ENCODE measurements at regions not wholly inside any gene's neighbourhood (a gene's known extent, or its start where the extent isn't known, plus 50 kb on each side); places are given as distances from the start of the nearest gene placed in this dataset.

DNA sequence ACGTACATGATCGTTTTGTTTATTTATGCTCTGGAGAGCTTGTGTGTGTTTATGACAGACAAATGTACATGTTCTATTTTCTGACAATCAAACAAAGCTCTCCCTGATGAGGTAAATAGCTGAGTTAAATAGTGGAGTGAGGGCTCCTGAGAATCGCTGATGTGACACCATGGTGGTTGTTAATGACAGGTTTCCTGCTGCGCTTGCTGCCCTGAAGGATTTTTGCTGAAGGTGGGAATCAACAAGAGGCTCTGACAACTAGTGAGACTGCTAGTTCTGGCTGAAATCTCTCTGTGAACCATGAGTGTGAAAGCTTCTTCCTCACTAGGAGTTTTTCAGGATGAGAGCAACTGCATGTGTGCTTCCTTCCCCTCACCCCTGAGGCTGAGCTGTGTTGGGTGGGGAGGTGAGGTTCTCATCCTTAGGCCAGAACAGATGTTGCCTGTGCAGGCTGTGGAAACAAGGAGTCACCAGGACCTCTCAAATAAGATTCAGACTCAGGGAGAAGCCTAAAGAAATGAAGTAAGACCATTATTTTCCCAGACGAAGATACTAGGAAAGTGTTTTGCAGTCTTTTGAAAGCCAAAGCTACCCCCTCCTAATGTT, 173.4 kb upstream of the JADE1 start:
- no peak overlapping the region for H3K4me2 ChIP-seq (ENCODE audit: unreplicated experiment)
- 84 to 90% methylated on average over 5 of the region's 5 CpGs for WGBS, 2 experiments (ENCODE audit: low coverage in 1 of 2, low lambda C conversion rate in 2 of 2, missing lambda C conversion rate in 2 of 2)

DNA sequence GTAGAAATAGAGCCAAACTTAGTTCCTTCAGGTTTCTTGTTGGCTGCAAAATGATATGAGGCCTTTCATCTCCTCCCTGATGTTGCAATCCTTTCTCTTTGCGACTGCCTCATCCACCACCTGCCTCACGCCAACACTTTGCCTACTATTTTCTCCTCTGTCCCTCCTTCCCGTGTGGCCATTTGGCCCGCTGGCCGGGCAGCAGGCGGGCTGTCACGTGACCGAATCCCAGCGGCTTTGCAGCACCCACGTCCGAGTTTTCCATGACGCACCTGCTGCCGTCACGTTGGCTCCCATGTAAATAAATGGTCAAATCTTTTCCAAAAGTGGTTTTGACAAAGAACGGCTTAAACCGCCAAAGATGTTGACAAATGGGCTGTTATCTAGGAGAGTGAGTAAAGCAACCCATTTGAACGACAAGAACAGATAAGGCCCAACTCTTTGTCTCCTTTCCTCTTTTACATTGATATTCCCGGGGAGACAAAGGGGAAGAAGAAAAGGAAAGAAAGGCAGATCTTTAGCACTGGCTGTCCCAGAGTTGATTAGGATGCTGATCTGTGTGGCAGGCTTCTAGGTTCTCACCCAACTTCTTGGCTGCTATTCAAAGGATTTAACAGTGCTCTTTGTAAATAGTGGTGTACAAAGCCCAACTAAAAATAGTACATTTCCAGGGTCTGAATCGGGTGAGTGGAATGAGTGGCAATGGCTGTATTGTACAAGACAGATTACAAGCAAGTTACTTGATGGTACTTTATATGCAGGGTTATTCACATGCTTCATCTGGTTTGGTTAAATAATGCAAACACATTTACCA, 174.2 kb upstream of the JADE1 start:
- Histone ChIP-seq H3K4me1 (ENCODE audit: insufficient read depth) (peaks cover 17% of the 10 kb centered on the region; the same call in 1 of the 2 replicates), H3K79me2 (ENCODE audit: insufficient read depth) (no peaks in the 10 kb centered on the region), H3K9me2 (ENCODE audit: insufficient read depth) (no peaks in the 10 kb centered on the region), H3K9me3 (ENCODE audit: low read depth) (no peaks in the 10 kb centered on the region), H4K20me1 (ENCODE audit: insufficient read depth) (no peaks in the 10 kb centered on the region), H3K4me2 (ENCODE audit: unreplicated experiment) (no peak overlapping the region), H3K9ac (no peak overlapping the region), H3K27me3 (replicated peaks; ENCODE audit: insufficient read depth) (no peaks in the 10 kb centered on the region), H3K36me3 (ENCODE audit: low read depth) (no peaks in the 10 kb centered on the region), H3K4me3 (no peak overlapping the region), H3F3A (ENCODE audit: insufficient read depth) (no peaks in the 10 kb centered on the region), H3K27ac (no peak overlapping the region), H2AFZ (no peak overlapping the region)
- WGBS, 2 experiments (ENCODE audit: low coverage in 1 of 2, low lambda C conversion rate in 2 of 2, missing lambda C conversion rate in 2 of 2): 87 to 89% methylated on average over 19 of the region's 19 CpGs
- TF ChIP-seq EZH2phosphoT487 (IDR thresholded peaks at IDR 0.05; ENCODE audit: insufficient read depth, low read depth): no peak
- no peak for TF ChIP-seq EZH2 (IDR thresholded peaks at IDR 0.05; ENCODE audit: insufficient read depth, poor library complexity, severe bottlenecking)
- no peak for DNase-seq
- in situ Hi-C loops (cut with MboI): no loop called here

More for the DNA sequence above, 173.4 kb upstream of the JADE1 start:
- Histone ChIP-seq H3K27ac (no peak overlapping the region), H3K9me3 (ENCODE audit: low read depth) (no peaks in the 10 kb centered on the region), H3K9me2 (ENCODE audit: insufficient read depth) (no peaks in the 10 kb centered on the region), H3K9ac (no peak overlapping the region), H3K27me3 (replicated peaks; ENCODE audit: insufficient read depth) (no peaks in the 10 kb centered on the region), H3K4me1 (ENCODE audit: insufficient read depth) (peaks cover 17% of the 10 kb centered on the region; the same call in 1 of the 2 replicates), H3K4me3 (no peak overlapping the region), H3K36me3 (ENCODE audit: low read depth) (no peaks in the 10 kb centered on the region), H3F3A (ENCODE audit: insufficient read depth) (no peaks in the 10 kb centered on the region), H4K20me1 (ENCODE audit: insufficient read depth) (no peaks in the 10 kb centered on the region), H3K79me2 (ENCODE audit: insufficient read depth) (no peaks in the 10 kb centered on the region), H2AFZ (no peak overlapping the region)
- no peak for TF ChIP-seq EZH2 (IDR thresholded peaks at IDR 0.05; ENCODE audit: insufficient read depth, poor library complexity, severe bottlenecking)
- in situ Hi-C loops (cut with MboI): no loop called here
- DNase-seq: peak; percentile 3

DNA sequence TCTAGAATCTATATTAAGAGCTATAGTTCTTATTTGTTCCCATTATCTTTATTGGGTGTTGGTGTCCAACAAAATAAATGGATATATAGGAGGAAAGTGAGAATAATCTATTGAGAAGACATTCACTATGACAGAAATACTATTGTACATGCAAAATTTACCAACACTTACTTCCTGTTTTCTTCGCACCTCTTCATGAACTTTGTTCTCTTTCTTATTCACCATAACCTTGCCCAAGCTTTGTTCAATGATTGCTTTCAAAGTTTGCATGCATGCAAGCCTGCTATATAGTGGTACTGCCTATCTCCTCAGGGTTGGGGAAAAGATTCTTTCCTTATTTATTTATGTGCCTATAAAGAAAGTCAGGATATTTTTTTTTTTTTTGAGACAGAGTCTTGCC, 176.4 kb upstream of the JADE1 start:
- in situ Hi-C loops (cut with MboI): no loop called here
- H3K79me2 ChIP-seq (ENCODE audit: insufficient read depth): no peaks in the 10 kb centered on the region
- H3K9me2 ChIP-seq (ENCODE audit: insufficient read depth): no peaks in the 10 kb centered on the region
- H3K27me3 ChIP-seq (replicated peaks; ENCODE audit: insufficient read depth): no peaks in the 10 kb centered on the region
- H4K20me1 ChIP-seq (ENCODE audit: insufficient read depth): no peaks in the 10 kb centered on the region
- no peak overlapping the region for H3K27ac ChIP-seq
- H3K9me3 ChIP-seq (ENCODE audit: low read depth): no peaks in the 10 kb centered on the region
- H3K4me3 ChIP-seq: no peak overlapping the region
- no peak for TF ChIP-seq EZH2 (IDR thresholded peaks at IDR 0.05; ENCODE audit: insufficient read depth, poor library complexity, severe bottlenecking)
- no peak for TF ChIP-seq EZH2phosphoT487 (IDR thresholded peaks at IDR 0.05; ENCODE audit: insufficient read depth, low read depth)
- WGBS, 2 experiments (ENCODE audit: low coverage in 1 of 2, low lambda C conversion rate in 2 of 2, missing lambda C conversion rate in 2 of 2): 97% methylated on average over 1 of the region's 1 CpG
- H3K36me3 ChIP-seq (ENCODE audit: low read depth): no peaks in the 10 kb centered on the region
- H3K4me1 ChIP-seq (ENCODE audit: insufficient read depth): peaks cover 6% of the 10 kb centered on the region; the same call in 1 of the 2 replicates
- DNase-seq: no peak
- H3K4me2 ChIP-seq (ENCODE audit: unreplicated experiment): no peak overlapping the region
- H3K9ac ChIP-seq: no peak overlapping the region
- H2AFZ ChIP-seq: 0 out of 2 replicates have a peak overlapping the region, but pooled peaks have one; percentile 7
- H3F3A ChIP-seq (ENCODE audit: insufficient read depth): no peaks in the 10 kb centered on the region

DNA sequence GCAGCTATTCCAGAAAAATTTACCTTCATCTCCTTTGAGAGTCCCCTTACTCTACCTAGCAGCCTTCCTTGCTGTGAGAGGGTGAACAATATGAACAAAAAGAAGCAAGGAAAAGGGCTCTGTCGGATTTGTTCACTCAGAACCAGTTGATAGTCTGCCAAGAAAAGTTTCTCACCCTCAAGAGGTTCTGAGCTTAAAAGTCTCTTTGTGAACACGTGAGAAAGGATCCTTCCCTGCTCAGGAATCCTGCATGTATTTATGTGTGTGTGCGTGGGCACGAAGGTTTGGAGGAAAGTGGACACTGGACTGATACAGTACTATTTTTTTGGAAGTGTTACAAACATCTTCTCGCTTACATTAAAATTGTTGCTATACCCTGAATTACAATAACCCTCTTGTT, 178.6 kb upstream of the JADE1 start:
- Histone ChIP-seq H3K4me1 (ENCODE audit: insufficient read depth) (peaks cover 6% of the 10 kb centered on the region; the same call in 1 of the 2 replicates), H3K9me2 (ENCODE audit: insufficient read depth) (no peaks in the 10 kb centered on the region), H3K9me3 (ENCODE audit: low read depth) (no peaks in the 10 kb centered on the region), H3K36me3 (ENCODE audit: low read depth) (no peaks in the 10 kb centered on the region), H3K4me3 (no peak overlapping the region), H3K4me2 (ENCODE audit: unreplicated experiment) (no peak overlapping the region), H3K79me2 (ENCODE audit: insufficient read depth) (no peaks in the 10 kb centered on the region), H3F3A (ENCODE audit: insufficient read depth) (no peaks in the 10 kb centered on the region), H4K20me1 (ENCODE audit: insufficient read depth) (no peaks in the 10 kb centered on the region), H3K27ac (no peak overlapping the region), H3K9ac (no peak overlapping the region), H2AFZ (no peak overlapping the region), H3K27me3 (replicated peaks; ENCODE audit: insufficient read depth) (no peaks in the 10 kb centered on the region)
- WGBS, 2 experiments (ENCODE audit: low coverage in 1 of 2, low lambda C conversion rate in 2 of 2, missing lambda C conversion rate in 2 of 2): 77 to 83% methylated on average over 5 of the region's 5 CpGs
- DNase-seq: peak; percentile 4
- TF ChIP-seq EZH2phosphoT487 (IDR thresholded peaks at IDR 0.05; ENCODE audit: insufficient read depth, low read depth) (no peak), EZH2 (IDR thresholded peaks at IDR 0.05; ENCODE audit: insufficient read depth, poor library complexity, severe bottlenecking) (no peak)
- in situ Hi-C loops (cut with MboI): no loop called here

Measured in GM23248 (cell line).